A549 (cell line): ENCODE measurements at regions not wholly inside any gene's neighbourhood (a gene's known extent, or its start where the extent isn't known, plus 50 kb on each side); places are given as distances from the start of the nearest gene placed in this dataset.
A peak's percentile ranks its signal among the peaks of the same experiment; 100 is the strongest.

Experiments used
- ATAC-seq, 2 experiments: fragments of 200-7000 bp in 1 of 2; fragments of >200 bp in 1 of 2; cut with Nextera tagmentation in 1 of 2; cut with Tn5 transposase in 1 of 2; 3 replicates each; pipeline versions ENCODE4 v1.8.0 to v1.9.1; 2018 to 2020; ENCODE audit warnings: mild to moderate bottlenecking in 1 of 2, moderate library complexity in 1 of 2
- CTCF ChIA-PET: fragments of 300-600 bp; sonication (Branson Sonifier 250); formaldehyde crosslinking; extraction: SDS; loops from one replicate; lab custom pipeline; 2021; ENCODE audit warnings: antibody characterized with exemption, inconsistent platforms; lab: Yijun Ruan, JAX
- POLR2A ChIA-PET: fragments of 350-600 bp; formaldehyde crosslinking; extraction: SDS; loops from one replicate; lab custom pipeline; 2021; ENCODE audit warnings: antibody characterized with exemption, inconsistent platforms; lab: Yijun Ruan, JAX
- DNase-seq, 2 experiments: peaks; one replicate each; pipeline versions ENCODE4 v3.0.0 to v3.0.0-alpha.2; 2011 to 2016; ENCODE audit warnings: low read depth in 1 of 2, low spot score in 1 of 2
- FAIRE-seq: peaks from 2 replicates; lab custom pipeline; 2011; peaks lifted over from hg19 to GRCh38; lab: Jason Lieb, UNC
- H3K27ac ChIP-seq, 2 experiments: fragments of >200 bp; sonication (Bioruptor Twin); formaldehyde crosslinking; 3 replicates each; pipeline ENCODE4 v1.5.1; 2016 to 2017
- H3K4me1 ChIP-seq: fragments of >200 bp; sonication (Bioruptor Twin); formaldehyde crosslinking; 3 replicates; pipeline ENCODE4 v1.6.1; 2016
- H3K4me2 ChIP-seq: fragments of >200 bp; sonication (Bioruptor Twin); formaldehyde crosslinking; 3 replicates; pipeline ENCODE4 v1.6.1; 2016
- H3K4me3 ChIP-seq: fragments of >200 bp; sonication (Bioruptor Twin); formaldehyde crosslinking; 3 replicates; pipeline ENCODE4 v1.5.1; 2016
- H3K9me3 ChIP-seq: fragments of >200 bp; sonication (Bioruptor Twin); formaldehyde crosslinking; 3 replicates; pipeline ENCODE4 v1.6.1; 2016
- CBX8 ChIP-seq: fragments of 200-600 bp; sonication (generic); IDR thresholded peaks from 2 replicates; pipeline ENCODE4 v1.6.1; 2016
- CEBPB ChIP-seq, 2 experiments: fragments of >200 bp in 1 of 2; sonication (Bioruptor Twin) in 1 of 2; formaldehyde crosslinking in 1 of 2; IDR thresholded peaks; 2 replicates each; pipeline ENCODE4 v1.6.1; 2012 to 2016
- CHD2 ChIP-seq: fragments of 150-350 bp; IDR thresholded peaks from 2 replicates; pipeline ENCODE4 v1.6.1; 2014; ENCODE audit warnings: low read length; ENCODE audit not compliant: partially characterized antibody
- CHD4 ChIP-seq: fragments of 200-600 bp; sonication (generic); IDR thresholded peaks from 2 replicates; pipeline ENCODE4 v1.6.1; 2016; ENCODE audit warnings: antibody characterized with exemption, mild to moderate bottlenecking, borderline replicate concordance
- FOSL2 ChIP-seq, 2 experiments: fragments of 450-650 bp in 1 of 2; fragments of >200 bp in 1 of 2; sonication (Bioruptor Twin) in 1 of 2; formaldehyde crosslinking; IDR thresholded peaks; 2 replicates each; pipeline versions ENCODE4 v1.5.0 to v1.6.1; 2016 to 2020; ENCODE audit warnings: mild to moderate bottlenecking in 1 of 2, moderate library complexity in 1 of 2
- FOXS1 ChIP-seq: fragments of 250-450 bp; sonication (Bioruptor Pico); IDR thresholded peaks from 2 replicates; pipeline ENCODE4 v1.5.0; 2020; ENCODE audit warnings: mild to moderate bottlenecking, moderate library complexity
- GATA3 ChIP-seq: IDR thresholded peaks from 2 replicates; pipeline ENCODE4 v1.6.1; 2012; ENCODE audit warnings: borderline replicate concordance
- HDAC2 ChIP-seq: fragments of 200-600 bp; sonication (generic); IDR thresholded peaks from 2 replicates; pipeline ENCODE4 v1.6.1; 2016
- HEYL ChIP-seq: fragments of 250-450 bp; sonication (Bioruptor Pico); IDR thresholded peaks from 2 replicates; pipeline ENCODE4 v1.8.0; 2021; ENCODE audit warnings: mild to moderate bottlenecking, moderate library complexity
- HOXB13 ChIP-seq: fragments of 250-450 bp; sonication (Bioruptor Pico); IDR thresholded peaks from 2 replicates; pipeline ENCODE4 v1.5.0; 2020; ENCODE audit warnings: low read depth, mild to moderate bottlenecking, moderate library complexity
- HOXB5 ChIP-seq: fragments of 250-450 bp; sonication (Bioruptor Pico); IDR thresholded peaks from 2 replicates; pipeline ENCODE4 v1.5.0; 2020; ENCODE audit warnings: mild to moderate bottlenecking, moderate library complexity
- JUN ChIP-seq, 2 experiments: fragments of >200 bp; sonication (Bioruptor Twin); formaldehyde crosslinking; IDR thresholded peaks; 2 replicates in 1 of 2; 3 replicates in 1 of 2; pipeline ENCODE4 v1.6.1; 2016 to 2017
- KDM5A ChIP-seq: fragments of 200-600 bp; sonication (generic); IDR thresholded peaks from 2 replicates; pipeline ENCODE4 v1.6.1; 2016; ENCODE audit warnings: antibody characterized with exemption, mild to moderate bottlenecking
- MAFK ChIP-seq: fragments of 450-650 bp; IDR thresholded peaks from 2 replicates; pipeline ENCODE4 v1.6.1; 2014; ENCODE audit not compliant: partially characterized antibody
- MAZ ChIP-seq: fragments of 150-350 bp; IDR thresholded peaks from 2 replicates; pipeline ENCODE4 v1.6.1; 2014; ENCODE audit warnings: antibody characterized with exemption, low read depth, low read length, borderline replicate concordance
- NFE2L2 ChIP-seq: fragments of 150-350 bp; conservative IDR thresholded peaks from 2 replicates; pipeline ENCODE4 v1.6.1; 2014; ENCODE audit warnings: low read length
- NR3C1 ChIP-seq: fragments of >200 bp; sonication (Bioruptor Twin); formaldehyde crosslinking; IDR thresholded peaks from 3 replicates; pipeline ENCODE4 v1.6.1; 2017
- POLR2A ChIP-seq: IDR thresholded peaks from 2 replicates; pipeline ENCODE4 v1.6.1; 2012; ENCODE audit warnings: mild to moderate bottlenecking, low read length
- POLR2AphosphoS2 ChIP-seq: conservative IDR thresholded peaks from 2 replicates; pipeline ENCODE4 v1.6.1; 2012; ENCODE audit warnings: low read length, improper control_type of control experiment, inconsistent platforms
- RAD21 ChIP-seq, 2 experiments: fragments of >200 bp in 1 of 2; sonication (Bioruptor Twin) in 1 of 2; formaldehyde crosslinking in 1 of 2; IDR thresholded peaks in 1 of 2; conservative IDR thresholded peaks in 1 of 2; 2 replicates in 1 of 2; 3 replicates in 1 of 2; pipeline ENCODE4 v1.6.1; 2012 to 2018; ENCODE audit warnings: inconsistent platforms in 1 of 2
- RCOR1 ChIP-seq: fragments of 150-350 bp; IDR thresholded peaks from 2 replicates; pipeline ENCODE4 v1.6.1; 2014; ENCODE audit warnings: antibody characterized with exemption, low read length, low read depth
- RFX5 ChIP-seq: fragments of 450-650 bp; IDR thresholded peaks from 2 replicates; pipeline ENCODE4 v1.7.1; 2014; ENCODE audit warnings: antibody characterized with exemption, mild to moderate bottlenecking, moderate library complexity
- SREBF2 ChIP-seq: fragments of 450-650 bp; IDR thresholded peaks from 2 replicates; pipeline ENCODE4 v1.6.1; 2014; ENCODE audit warnings: mild to moderate bottlenecking, moderate library complexity
- TFCP2L1 ChIP-seq: fragments of 250-450 bp; sonication (Bioruptor Pico); IDR thresholded peaks from 2 replicates; pipeline ENCODE4 v1.5.0; 2021; ENCODE audit warnings: mild to moderate bottlenecking
- TP53 ChIP-seq: fragments of 250-450 bp; sonication (Bioruptor Pico); IDR thresholded peaks from 2 replicates; pipeline ENCODE4 v1.5.0; 2021; ENCODE audit warnings: mild to moderate bottlenecking, moderate library complexity
- ZFP36 ChIP-seq: fragments of 450-650 bp; IDR thresholded peaks from 2 replicates; pipeline ENCODE4 v1.6.1; 2014; ENCODE audit warnings: borderline replicate concordance; ENCODE audit not compliant: partially characterized antibody
- ZSCAN20 ChIP-seq: fragments of 250-450 bp; sonication (Bioruptor Pico); IDR thresholded peaks from 2 replicates; pipeline ENCODE4 v1.8.0; 2022; ENCODE audit warnings: mild to moderate bottlenecking, moderate library complexity
- WGBS: methylation state at CpG from one replicate; pipeline ENCODE4 v1.1.6; 2017; ENCODE audit errors: missing lambda C conversion rate; 5-methylcytosine and 5-hydroxymethylcytosine counted together
- TF ChIP-seq, protein P1 (sequence below): fragments of 450-650 bp; IDR thresholded peaks from 2 replicates; pipeline ENCODE4 v1.6.1; 2014; ENCODE audit warnings: antibody characterized with exemption
- TF ChIP-seq, protein P2 (sequence below): fragments of >200 bp; sonication (Bioruptor Twin); formaldehyde crosslinking; IDR thresholded peaks from 2 replicates; pipeline ENCODE4 v1.6.1; 2016
- TF ChIP-seq, protein P3 (sequence below): IDR thresholded peaks from 2 replicates; pipeline ENCODE4 v1.6.1; 2012
- TF ChIP-seq, protein P4 (sequence below): fragments of >200 bp; sonication (Bioruptor Twin); formaldehyde crosslinking; IDR thresholded peaks from 3 replicates; pipeline ENCODE4 v1.5.1; 2016
- TF ChIP-seq, protein P5 (sequence below): IDR thresholded peaks from 2 replicates; pipeline ENCODE4 v1.6.1; 2012; ENCODE audit warnings: low read depth, borderline replicate concordance

DNA sequence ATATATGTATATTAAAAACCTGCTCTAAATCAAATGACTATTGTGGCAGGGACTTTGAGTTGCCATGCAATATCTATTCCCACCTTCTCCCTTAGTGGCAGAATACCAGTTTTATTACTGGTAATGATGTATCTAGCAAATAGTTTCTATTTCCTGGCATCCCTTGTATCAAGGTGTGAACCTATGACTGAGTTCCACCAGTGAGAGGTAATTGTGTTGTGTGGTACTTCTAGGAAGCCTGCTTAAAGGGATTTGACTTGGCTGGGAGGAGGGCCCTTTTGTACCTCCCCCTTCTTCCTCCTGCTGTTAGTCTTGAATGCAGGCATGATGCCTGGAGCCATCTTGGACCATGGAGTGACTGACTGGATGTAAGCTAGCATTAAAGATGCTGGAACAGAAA lies 65.4 kb upstream of the DYNLT3 start:
- POLR2A ChIA-PET: no interaction called here
- CTCF ChIA-PET: no interaction called here
- DNase-seq: no peak
- H3K4me2 ChIP-seq: peak overlapping the region; percentile 16; the same call in 1 of the 3 replicates
- TF ChIP-seq NFE2L2 (no peak), RAD21 (conservative IDR thresholded peaks at IDR 0.05 in 1 of 2, IDR thresholded peaks at IDR 0.05 in 1 of 2) (no peak), RFX5 (no peak), MAZ (no peak), HDAC2 (no peak), ZFP36 (no peak), POLR2A (no peak), CHD4 (no peak), MAFK (no peak), HOXB13 (CRISPR knock-in tag) (no peak), JUN (IDR thresholded peaks at IDR 0.05) (no peak), SREBF2 (no peak), GATA3 (no peak), HOXB5 (no peak), CBX8 (no peak)
- TF ChIP-seq, protein P1, sequence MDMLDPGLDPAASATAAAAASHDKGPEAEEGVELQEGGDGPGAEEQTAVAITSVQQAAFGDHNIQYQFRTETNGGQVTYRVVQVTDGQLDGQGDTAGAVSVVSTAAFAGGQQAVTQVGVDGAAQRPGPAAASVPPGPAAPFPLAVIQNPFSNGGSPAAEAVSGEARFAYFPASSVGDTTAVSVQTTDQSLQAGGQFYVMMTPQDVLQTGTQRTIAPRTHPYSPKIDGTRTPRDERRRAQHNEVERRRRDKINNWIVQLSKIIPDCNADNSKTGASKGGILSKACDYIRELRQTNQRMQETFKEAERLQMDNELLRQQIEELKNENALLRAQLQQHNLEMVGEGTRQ: no peak
- TF ChIP-seq, protein P2, sequence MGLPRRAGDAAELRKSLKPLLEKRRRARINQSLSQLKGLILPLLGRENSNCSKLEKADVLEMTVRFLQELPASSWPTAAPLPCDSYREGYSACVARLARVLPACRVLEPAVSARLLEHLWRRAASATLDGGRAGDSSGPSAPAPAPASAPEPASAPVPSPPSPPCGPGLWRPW: no peak
- TF ChIP-seq, protein P3, sequence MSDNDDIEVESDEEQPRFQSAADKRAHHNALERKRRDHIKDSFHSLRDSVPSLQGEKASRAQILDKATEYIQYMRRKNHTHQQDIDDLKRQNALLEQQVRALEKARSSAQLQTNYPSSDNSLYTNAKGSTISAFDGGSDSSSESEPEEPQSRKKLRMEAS: no peak
- TF ChIP-seq, protein P4, sequence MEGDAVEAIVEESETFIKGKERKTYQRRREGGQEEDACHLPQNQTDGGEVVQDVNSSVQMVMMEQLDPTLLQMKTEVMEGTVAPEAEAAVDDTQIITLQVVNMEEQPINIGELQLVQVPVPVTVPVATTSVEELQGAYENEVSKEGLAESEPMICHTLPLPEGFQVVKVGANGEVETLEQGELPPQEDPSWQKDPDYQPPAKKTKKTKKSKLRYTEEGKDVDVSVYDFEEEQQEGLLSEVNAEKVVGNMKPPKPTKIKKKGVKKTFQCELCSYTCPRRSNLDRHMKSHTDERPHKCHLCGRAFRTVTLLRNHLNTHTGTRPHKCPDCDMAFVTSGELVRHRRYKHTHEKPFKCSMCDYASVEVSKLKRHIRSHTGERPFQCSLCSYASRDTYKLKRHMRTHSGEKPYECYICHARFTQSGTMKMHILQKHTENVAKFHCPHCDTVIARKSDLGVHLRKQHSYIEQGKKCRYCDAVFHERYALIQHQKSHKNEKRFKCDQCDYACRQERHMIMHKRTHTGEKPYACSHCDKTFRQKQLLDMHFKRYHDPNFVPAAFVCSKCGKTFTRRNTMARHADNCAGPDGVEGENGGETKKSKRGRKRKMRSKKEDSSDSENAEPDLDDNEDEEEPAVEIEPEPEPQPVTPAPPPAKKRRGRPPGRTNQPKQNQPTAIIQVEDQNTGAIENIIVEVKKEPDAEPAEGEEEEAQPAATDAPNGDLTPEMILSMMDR: no peak
- no peak for FAIRE-seq
- no peak for ATAC-seq
- no peak overlapping the region for H3K4me3 ChIP-seq
- 0 out of 6 replicates have a peak overlapping the region, but pooled peaks of 1 of the 2 experiments have one; percentile 1 for H3K27ac ChIP-seq
- no peaks in the 10 kb centered on the region for H3K9me3 ChIP-seq
- peaks cover 9% of the 10 kb centered on the region for H3K4me1 ChIP-seq

DNA sequence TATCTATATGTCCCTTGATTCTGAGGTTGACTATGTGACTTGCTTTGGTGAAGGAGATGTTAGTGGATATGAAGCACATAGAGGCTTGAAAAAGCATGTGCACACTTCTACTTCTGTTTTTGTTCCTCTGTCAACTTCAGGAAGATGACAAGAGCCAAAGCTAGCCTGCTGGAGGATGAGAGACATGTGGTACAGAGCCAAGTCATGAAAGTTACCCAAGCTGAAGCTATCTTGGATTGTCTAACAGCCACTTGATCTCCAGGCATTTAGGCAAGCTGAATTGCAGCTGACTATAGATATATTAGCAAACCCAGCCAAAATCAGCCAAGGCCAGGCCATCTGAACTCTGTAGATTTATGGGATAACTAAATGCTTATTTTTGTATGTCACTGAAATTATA lies 70.8 kb upstream of the DYNLT3 start:
- H3K27ac ChIP-seq: no peak overlapping the region
- H3K4me3 ChIP-seq: no peak overlapping the region
- 0 out of 3 replicates have a peak, but pooled peaks cover 3% of the 10 kb centered on the region for H3K4me1 ChIP-seq
- CTCF ChIA-PET: interaction anchor here (1.3 kb wide), 1 partner anchor 10 kb away, joined by 3 read pairs; no protein-coding TSS in a partner anchor
- POLR2A ChIA-PET: no interaction called here
- ATAC-seq (no peak), FAIRE-seq (peak; percentile 73), DNase-seq (no peak)
- no peak for TF ChIP-seq GATA3
- H3K4me2 ChIP-seq: no peak overlapping the region
- H3K9me3 ChIP-seq: peaks cover 6% of the 10 kb centered on the region; the same call in 2 of the 3 replicates

DNA sequence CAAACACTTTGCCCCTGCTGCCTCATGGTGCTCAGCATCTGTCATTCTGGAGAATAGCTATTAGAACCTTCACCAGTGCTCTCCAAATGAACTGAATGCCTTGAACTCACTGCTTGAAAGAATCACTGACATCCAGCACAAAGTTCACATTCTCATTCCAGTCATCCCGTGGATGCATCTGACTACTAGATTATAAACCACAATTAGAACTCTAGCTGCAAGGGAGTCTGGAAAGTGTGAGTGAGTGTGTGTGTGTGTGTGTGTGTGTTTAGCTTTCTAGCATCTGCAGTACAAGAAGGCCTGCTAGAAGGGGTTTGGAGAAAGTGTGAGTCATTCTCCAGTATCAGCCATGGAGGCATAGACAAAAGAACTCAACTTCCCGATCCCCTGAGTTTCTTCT lies 71.3 kb upstream of the DYNLT3 start:
- Histone ChIP-seq H3K4me2 (no peak overlapping the region), H3K9me3 (peaks cover 6% of the 10 kb centered on the region; the same call in 2 of the 3 replicates), H3K27ac (no peak overlapping the region), H3K4me1 (0 out of 3 replicates have a peak, but pooled peaks cover 3% of the 10 kb centered on the region), H3K4me3 (no peak overlapping the region)
- POLR2A ChIA-PET: no interaction called here
- no peak for ATAC-seq
- WGBS: 33% methylated on average over 2 of the region's 2 CpGs
- CTCF ChIA-PET: interaction anchor here (1.1 to 1.3 kb wide), 2 partner anchors 10 to 39 kb away, joined by 3 read pairs; no protein-coding TSS in a partner anchor
- no peak for FAIRE-seq
- DNase-seq: no peak
- TF ChIP-seq KDM5A: no peak
- no peak for TF ChIP-seq CHD2
- TF ChIP-seq, protein P3: no peak
- TF ChIP-seq, protein P5, sequence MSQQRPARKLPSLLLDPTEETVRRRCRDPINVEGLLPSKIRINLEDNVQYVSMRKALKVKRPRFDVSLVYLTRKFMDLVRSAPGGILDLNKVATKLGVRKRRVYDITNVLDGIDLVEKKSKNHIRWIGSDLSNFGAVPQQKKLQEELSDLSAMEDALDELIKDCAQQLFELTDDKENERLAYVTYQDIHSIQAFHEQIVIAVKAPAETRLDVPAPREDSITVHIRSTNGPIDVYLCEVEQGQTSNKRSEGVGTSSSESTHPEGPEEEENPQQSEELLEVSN: no peak
- TF ChIP-seq POLR2A: no peak
- TF ChIP-seq HEYL (CRISPR knock-in tag): no peak
- TF ChIP-seq FOXS1: no peak
- no peak for TF ChIP-seq TFCP2L1
- TF ChIP-seq RCOR1: no peak
- TF ChIP-seq TP53: no peak
- no peak for TF ChIP-seq FOSL2 (IDR thresholded peaks at IDR 0.05)
- no peak for TF ChIP-seq FOSL2 (CRISPR knock-in tag; IDR thresholded peaks at IDR 0.05)
- TF ChIP-seq NR3C1: no peak
- TF ChIP-seq HOXB5: no peak
- no peak for TF ChIP-seq POLR2AphosphoS2
- TF ChIP-seq CEBPB (IDR thresholded peaks at IDR 0.05): no peak
- TF ChIP-seq MAZ: no peak
- TF ChIP-seq CBX8: no peak
- no peak for TF ChIP-seq ZSCAN20 (CRISPR knock-in tag)
